Keratinocyte (primary cell): ENCODE measurements at regions not wholly inside any gene's neighbourhood (a gene's known extent, or its start where the extent isn't known, plus 50 kb on each side); places are given as distances from the start of the nearest gene placed in this dataset.

Experiments
- DNase-seq: peaks from one replicate; pipeline ENCODE4 v3.0.0-alpha.2; 2011; ENCODE audit warnings: low read depth, missing footprints, low spot score
- FAIRE-seq: peaks from 2 replicates; lab custom pipeline; 2011; peaks lifted over from hg19 to GRCh38; lab: Jason Lieb, UNC
- H2AFZ ChIP-seq: 2 replicates; pipeline ENCODE4 v1.6.0; 2012; ENCODE audit warnings: low read length, control low read depth, inconsistent platforms; ENCODE audit not compliant: control insufficient read depth
- H3K27ac ChIP-seq: 2 replicates; pipeline ENCODE4 v1.5.1; 2011; ENCODE audit warnings: low read length; ENCODE audit not compliant: control insufficient read depth, insufficient read depth
- H3K27me3 ChIP-seq: 3 replicates; pipeline ENCODE4 v1.6.0; 2011; ENCODE audit warnings: low read length; ENCODE audit not compliant: control insufficient read depth, insufficient read depth; ENCODE audit errors: extremely low read depth
- H3K36me3 ChIP-seq, 2 experiments: 2 replicates in 1 of 2; 3 replicates in 1 of 2; pipeline ENCODE4 v1.5.1; 2011; ENCODE audit warnings: low read length in 2 of 2, mild to moderate bottlenecking in 1 of 2; ENCODE audit not compliant: control insufficient read depth in 2 of 2, insufficient read depth in 2 of 2; ENCODE audit errors: extremely low read depth in 1 of 2
- H3K4me1 ChIP-seq: 3 replicates; pipeline ENCODE4 v1.5.1; 2011; ENCODE audit warnings: low read length; ENCODE audit not compliant: control insufficient read depth, insufficient read depth; ENCODE audit errors: extremely low read depth
- H3K4me2 ChIP-seq: 3 replicates; pipeline ENCODE4 v1.6.0; 2011; ENCODE audit warnings: low read depth, low read length; ENCODE audit not compliant: control insufficient read depth, insufficient read depth; ENCODE audit errors: extremely low read depth
- H3K4me3 ChIP-seq, 3 experiments: fragments of 200-600 bp in 1 of 3; sonication (generic) in 1 of 3; 2 replicates in 2 of 3; 3 replicates in 1 of 3; pipeline ENCODE4 v1.5.1; 2011 to 2016; ENCODE audit warnings: low read length in 3 of 3, mild to moderate bottlenecking in 3 of 3, control low read depth in 2 of 3, inconsistent platforms in 1 of 3, low read depth in 1 of 3, mixed read lengths in 1 of 3, mixed run types in 1 of 3, moderate library complexity in 1 of 3; ENCODE audit not compliant: control insufficient read depth in 2 of 3, insufficient read depth in 2 of 3; ENCODE audit errors: extremely low read depth in 1 of 3
- H3K79me2 ChIP-seq: 2 replicates; pipeline ENCODE4 v1.6.0; 2012; ENCODE audit warnings: low read length; ENCODE audit not compliant: control insufficient read depth, insufficient read depth
- H3K9ac ChIP-seq: 3 replicates; pipeline ENCODE4 v1.6.0; 2011; ENCODE audit warnings: low read length; ENCODE audit not compliant: control insufficient read depth, insufficient read depth; ENCODE audit errors: extremely low read depth
- H3K9me1 ChIP-seq: 3 replicates; pipeline ENCODE4 v1.6.0; 2011; ENCODE audit warnings: low read length; ENCODE audit not compliant: control insufficient read depth, insufficient read depth; ENCODE audit errors: extremely low read depth
- H3K9me3 ChIP-seq: 2 replicates; pipeline ENCODE4 v1.5.1; 2012; ENCODE audit warnings: low read depth, low read length; ENCODE audit not compliant: control insufficient read depth
- H4K20me1 ChIP-seq: 3 replicates; pipeline ENCODE4 v1.6.0; 2011; ENCODE audit warnings: low read length; ENCODE audit not compliant: control insufficient read depth, insufficient read depth; ENCODE audit errors: extremely low read depth
- CTCF ChIP-seq, 3 experiments: IDR thresholded peaks in 1 of 3; conservative IDR thresholded peaks in 1 of 3; optimal IDR thresholded peaks in 1 of 3; 2 replicates in 2 of 3; 3 replicates in 1 of 3; pipeline versions ENCODE3 to v1.5.1; 2011; ENCODE audit warnings: low read length in 3 of 3, mild to moderate bottlenecking in 3 of 3, moderate library complexity in 2 of 3, control low read depth in 1 of 3, inconsistent platforms in 1 of 3; ENCODE audit not compliant: insufficient read depth in 2 of 3; ENCODE audit errors: extremely low read depth in 1 of 3
- EZH2 ChIP-seq: IDR thresholded peaks from one replicate; pipeline ENCODE4 v1.6.1; 2012; ENCODE audit warnings: inconsistent platforms, mild to moderate bottlenecking, low read length, moderate library complexity
- dilution Hi-C: fragments of 300-500 bp; cut with MboI; formaldehyde crosslinking; loops from one replicate; pipeline ENCODE4 v1.7.0; 2020; ENCODE audit warnings: low sequenced_read_pairs; ENCODE audit not compliant: extremely low pct_ligation_motif_present

DNA sequence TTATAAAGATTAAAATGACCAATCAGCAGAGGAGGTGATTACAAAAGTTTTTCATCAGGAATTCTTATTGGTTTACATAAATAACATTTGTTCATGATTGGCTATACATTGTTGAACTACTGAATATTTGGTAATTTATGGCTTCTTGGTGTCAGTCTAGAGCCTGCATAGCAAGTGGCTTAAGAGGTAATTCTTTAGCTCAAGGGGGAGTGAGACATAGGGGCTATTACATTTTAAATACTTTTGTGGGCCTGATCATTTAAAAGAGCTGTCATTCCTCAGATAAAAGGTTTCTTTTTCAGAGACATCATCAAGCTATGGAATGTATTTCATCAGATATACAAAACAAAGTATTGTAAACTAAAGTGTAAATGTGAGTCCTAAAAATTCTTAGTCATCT, 373.8 kb downstream of the EPHA4 start:
- no peak for DNase-seq
- Histone ChIP-seq H3K4me3 (no peak overlapping the region), H3K36me3 (no peaks in the 10 kb centered on the region), H3K9me3 (no peaks in the 10 kb centered on the region), H4K20me1 (no peaks in the 10 kb centered on the region), H3K9me1 (no peaks in the 10 kb centered on the region), H2AFZ (no peak overlapping the region), H3K27ac (no peak overlapping the region), H3K4me2 (no peak overlapping the region), H3K27me3 (no peaks in the 10 kb centered on the region), H3K9ac (no peak overlapping the region), H3K79me2 (no peaks in the 10 kb centered on the region), H3K4me1 (no peaks in the 10 kb centered on the region)
- no peak for FAIRE-seq
- TF ChIP-seq CTCF (optimal IDR thresholded peaks at IDR 0.05 in 1 of 3, IDR thresholded peaks at IDR 0.05 in 1 of 3, conservative IDR thresholded peaks at IDR 0.05 in 1 of 3; ENCODE audit: extremely low read depth in 1 of 3, insufficient read depth in 2 of 3, low read length in 3 of 3) (no peak), EZH2 (no peak)
- dilution Hi-C loops = no loop called here

DNA sequence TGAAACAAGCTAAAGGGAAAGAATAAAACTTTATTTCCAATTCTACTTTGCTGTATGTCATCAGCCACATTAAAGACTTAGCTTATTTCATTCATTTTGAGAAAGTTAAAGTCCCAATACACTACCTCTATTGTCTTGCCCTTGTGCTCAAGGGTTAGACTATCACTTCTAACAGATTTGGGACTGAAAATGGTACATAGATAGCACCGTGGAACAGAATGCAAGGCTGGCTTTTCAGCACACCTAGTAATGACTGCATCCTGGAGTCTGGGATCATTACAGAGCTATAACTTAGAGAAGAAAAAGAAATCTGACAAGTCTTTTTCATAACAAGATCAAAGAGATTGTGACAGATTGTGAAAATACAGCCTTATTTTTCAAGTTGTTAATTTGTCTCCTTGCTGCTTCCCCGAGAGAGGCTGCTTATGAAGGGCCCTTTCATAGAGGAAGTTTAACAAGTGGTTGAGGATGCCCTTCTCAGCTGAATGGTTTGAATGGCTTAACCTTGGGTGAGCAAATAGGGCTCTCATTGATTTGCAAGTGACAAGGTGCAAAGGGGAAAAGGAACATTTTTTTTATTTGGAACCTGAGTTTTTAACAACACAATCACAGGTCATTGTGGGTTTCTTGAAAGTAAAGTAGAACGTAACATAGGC, 371.8 kb downstream of the EPHA4 start:
- H3K9ac ChIP-seq = no peak overlapping the region
- H3K4me3 ChIP-seq = no peak overlapping the region
- H3K79me2 ChIP-seq = no peaks in the 10 kb centered on the region
- H2AFZ ChIP-seq = no peak overlapping the region
- H3K4me2 ChIP-seq = no peak overlapping the region
- H4K20me1 ChIP-seq = no peaks in the 10 kb centered on the region
- no peaks in the 10 kb centered on the region for H3K4me1 ChIP-seq
- H3K27me3 ChIP-seq = no peaks in the 10 kb centered on the region
- no peaks in the 10 kb centered on the region for H3K9me1 ChIP-seq
- no peaks in the 10 kb centered on the region for H3K9me3 ChIP-seq
- TF ChIP-seq EZH2 = no peak
- no peak for TF ChIP-seq CTCF (optimal IDR thresholded peaks at IDR 0.05 in 1 of 3, IDR thresholded peaks at IDR 0.05 in 1 of 3, conservative IDR thresholded peaks at IDR 0.05 in 1 of 3; ENCODE audit: extremely low read depth in 1 of 3, insufficient read depth in 2 of 3, low read length in 3 of 3)
- dilution Hi-C loops = no loop called here
- FAIRE-seq (no peak), DNase-seq (no peak)
- H3K27ac ChIP-seq = no peak overlapping the region
- H3K36me3 ChIP-seq = no peaks in the 10 kb centered on the region
